Stimulated activated CD8-positive, alpha-beta memory T cell treated with anti-CD3 and anti-CD28 coated beads, Interleukin-7, amount 100 ng/mL, for 48 hours (primary cell): ENCODE measurements at regions not wholly inside any gene's neighbourhood (a gene's known extent, or its start where the extent isn't known, plus 50 kb on each side); places are given as distances from the start of the nearest gene placed in this dataset.

Experiments used
- DNase-seq, 2 donors: peaks; one replicate each; pipeline ENCODE4 v3.0.0-alpha.2; 2020; ENCODE audit warnings: low read depth in 1 of 2; ENCODE audit errors: extremely low read depth in 1 of 2

GRCh38 chr19:29263305-29264135, 50.6 kb upstream of the UQCRFS1 start:
- DNase-seq = peak; percentile 8 to 11

- DNase-seq = no peak
Observed at GRCh38 chr19:29264897-29265296, 51.9 kb upstream of the UQCRFS1 start.

- no peak for DNase-seq
Observed at GRCh38 chr19:29265436-29265835, 52.5 kb upstream of the UQCRFS1 start.

GRCh38 chr19:29266001-29266400, 53.0 kb upstream of the UQCRFS1 start:
- DNase-seq = no peak

GRCh38 chr19:29266603-29267002, 53.7 kb upstream of the UQCRFS1 start:
- no peak for DNase-seq

GRCh38 chr19:29267701-29268100, 54.8 kb upstream of the UQCRFS1 start:
- no peak for DNase-seq

- no peak for DNase-seq
Observed at GRCh38 chr19:29268103-29268502, 55.2 kb upstream of the UQCRFS1 start.

GRCh38 chr19:29268721-29269393, 55.9 kb upstream of the UQCRFS1 start:
- DNase-seq = no peak

- no peak for DNase-seq
Observed at GRCh38 chr19:29269641-29270040, 56.7 kb upstream of the UQCRFS1 start.

- no peak for DNase-seq
Observed at GRCh38 chr19:29271341-29271740, 58.4 kb upstream of the UQCRFS1 start.

- DNase-seq = no peak
Observed at GRCh38 chr19:29271911-29272310, 59.0 kb upstream of the UQCRFS1 start.

GRCh38 chr19:29273000-29273640, 60.2 kb upstream of the UQCRFS1 start:
- DNase-seq = no peak

GRCh38 chr19:29275266-29275665, 62.3 kb upstream of the UQCRFS1 start:
- DNase-seq = no peak

- DNase-seq = peak; percentile 29 to 35
Observed at GRCh38 chr19:29277102-29277501, 64.2 kb upstream of the UQCRFS1 start.

- no peak for DNase-seq
Observed at GRCh38 chr19:29278716-29279115, 65.8 kb upstream of the UQCRFS1 start.

- no peak for DNase-seq
Observed at GRCh38 chr19:29283366-29283765, 70.4 kb upstream of the UQCRFS1 start.

- DNase-seq = no peak
Observed at GRCh38 chr19:29285187-29285687, 72.3 kb upstream of the UQCRFS1 start.

GRCh38 chr19:29285878-29286277, 72.9 kb upstream of the UQCRFS1 start:
- DNase-seq = no peak

GRCh38 chr19:29287061-29287460, 74.1 kb upstream of the UQCRFS1 start:
- no peak for DNase-seq

GRCh38 chr19:29288256-29288655, 75.3 kb upstream of the UQCRFS1 start:
- no peak for DNase-seq

- no peak for DNase-seq
Observed at GRCh38 chr19:29289020-29289419, 76.1 kb upstream of the UQCRFS1 start.

GRCh38 chr19:29290853-29291252, 77.9 kb upstream of the UQCRFS1 start:
- DNase-seq = no peak
